K562 (cell line): ENCODE measurements at regions not wholly inside any gene's neighbourhood (a gene's known extent, or its start where the extent isn't known, plus 50 kb on each side); places are given as distances from the start of the nearest gene placed in this dataset.

Experiments
- BACH1 ChIP-seq: fragments of 200-800 bp; sonication (Bioruptor generic); IDR thresholded peaks from 2 replicates; pipeline ENCODE4 v1.6.1; 2016; ENCODE audit warnings: missing genetic modification characterization, missing compliant biosample characterization
- ETV6 ChIP-seq, 3 experiments: fragments of 150-350 bp in 1 of 3; sonication (generic) in 1 of 3; formaldehyde crosslinking in 1 of 3; IDR thresholded peaks; 2 replicates each; pipeline versions ENCODE4 v1.6.1 to v1.8.0; 2014 to 2022; ENCODE audit warnings: borderline replicate concordance in 2 of 3, low read depth in 2 of 3, antibody characterized with exemption in 1 of 3, low read length in 1 of 3, mild to moderate bottlenecking in 1 of 3, missing genetic modification reagents in 1 of 3
- HMGXB4 ChIP-seq: sonication (generic); formaldehyde crosslinking; IDR thresholded peaks from 2 replicates; pipeline ENCODE4 v1.8.1; 2023; ENCODE audit warnings: mild to moderate bottlenecking, missing genetic modification reagents
- HNRNPK ChIP-seq: fragments of 200-400 bp; formaldehyde crosslinking; IDR thresholded peaks from one replicate; pipeline ENCODE4 v1.6.1; 2018; ENCODE audit warnings: mild to moderate bottlenecking, low read depth, low read length; ENCODE audit not compliant: poor library complexity, severe bottlenecking
- MEF2D ChIP-seq: conservative IDR thresholded peaks from 2 replicates; pipeline ENCODE4 v1.6.1; 2016; ENCODE audit warnings: low read depth, missing genetic modification characterization, missing compliant biosample characterization
- NFE2 ChIP-seq: IDR thresholded peaks from 2 replicates; pipeline ENCODE4 v1.6.1; 2014; ENCODE audit warnings: antibody characterized with exemption, low read depth
- NFE2L1 ChIP-seq: fragments of 450-650 bp; IDR thresholded peaks from 2 replicates; pipeline ENCODE4 v1.6.1; 2016; ENCODE audit warnings: missing genetic modification characterization, low read depth, mild to moderate bottlenecking, missing compliant biosample characterization, moderate library complexity, borderline replicate concordance
- NFRKB ChIP-seq: fragments of 450-650 bp; IDR thresholded peaks from 2 replicates; pipeline ENCODE4 v1.6.1; 2016; ENCODE audit warnings: low read depth
- PHF20 ChIP-seq: fragments of 450-650 bp; IDR thresholded peaks from 2 replicates; pipeline ENCODE4 v1.6.1; 2018; ENCODE audit not compliant: partially characterized antibody
- PRDM10 ChIP-seq: fragments of 450-650 bp; IDR thresholded peaks from 2 replicates; pipeline ENCODE4 v1.6.1; 2018; ENCODE audit not compliant: partially characterized antibody
- TCFL5 ChIP-seq: fragments of 250-450 bp; sonication (Bioruptor Pico); conservative IDR thresholded peaks from 2 replicates; pipeline ENCODE4 v1.6.1; 2021; ENCODE audit warnings: mild to moderate bottlenecking, moderate library complexity, matching md5 sums
- ZFP30 ChIP-seq: fragments of 250-450 bp; sonication (Bioruptor Pico); IDR thresholded peaks from 2 replicates; pipeline ENCODE4 v1.8.0; 2022; ENCODE audit warnings: moderate library complexity, mild to moderate bottlenecking, inconsistent platforms, borderline replicate concordance
- ZNF23 ChIP-seq: fragments of 250-450 bp; sonication (Bioruptor Pico); IDR thresholded peaks from 2 replicates; pipeline ENCODE4 v1.4.0; 2020; ENCODE audit warnings: mild to moderate bottlenecking
- ZNF77 ChIP-seq: fragments of 250-450 bp; sonication (Bioruptor Pico); IDR thresholded peaks from 2 replicates; pipeline ENCODE4 v1.5.0; 2020
- TF ChIP-seq, protein P1 (sequence below): sonication (generic); formaldehyde crosslinking; IDR thresholded peaks from 2 replicates; pipeline ENCODE4 v1.8.1; 2023; ENCODE audit warnings: missing genetic modification reagents, mild to moderate bottlenecking, borderline replicate concordance
- TF ChIP-seq, protein P2 (sequence below): fragments of 250-450 bp; sonication (Bioruptor Pico); IDR thresholded peaks from 2 replicates; pipeline ENCODE4 v1.9.0; 2021; ENCODE audit warnings: mild to moderate bottlenecking, inconsistent platforms

GRCh38 chr10:7486528-7486927 is 75.7 kb upstream of the SFMBT2 start (continued):
- no peak for TF ChIP-seq PRDM10
- TF ChIP-seq HNRNPK, result no peak
- TF ChIP-seq PHF20, result no peak
- no peak for TF ChIP-seq TCFL5 (CRISPR knock-in tag)
- TF ChIP-seq ETV6 (IDR thresholded peaks at IDR 0.05; ENCODE audit: borderline replicate concordance in 1 of 2, low read depth in 2 of 2, low read length in 1 of 2), result no peak
- TF ChIP-seq ETV6 (CRISPR knock-in tag; IDR thresholded peaks at IDR 0.05; ENCODE audit: borderline replicate concordance), result no peak
- no peak for TF ChIP-seq ZNF77 (CRISPR knock-in tag)
- TF ChIP-seq NFE2, result peak; percentile 90
- peak; percentile 76 for TF ChIP-seq NFE2L1
- TF ChIP-seq HMGXB4 (CRISPR knock-in tag), result no peak
- TF ChIP-seq, protein P1, sequence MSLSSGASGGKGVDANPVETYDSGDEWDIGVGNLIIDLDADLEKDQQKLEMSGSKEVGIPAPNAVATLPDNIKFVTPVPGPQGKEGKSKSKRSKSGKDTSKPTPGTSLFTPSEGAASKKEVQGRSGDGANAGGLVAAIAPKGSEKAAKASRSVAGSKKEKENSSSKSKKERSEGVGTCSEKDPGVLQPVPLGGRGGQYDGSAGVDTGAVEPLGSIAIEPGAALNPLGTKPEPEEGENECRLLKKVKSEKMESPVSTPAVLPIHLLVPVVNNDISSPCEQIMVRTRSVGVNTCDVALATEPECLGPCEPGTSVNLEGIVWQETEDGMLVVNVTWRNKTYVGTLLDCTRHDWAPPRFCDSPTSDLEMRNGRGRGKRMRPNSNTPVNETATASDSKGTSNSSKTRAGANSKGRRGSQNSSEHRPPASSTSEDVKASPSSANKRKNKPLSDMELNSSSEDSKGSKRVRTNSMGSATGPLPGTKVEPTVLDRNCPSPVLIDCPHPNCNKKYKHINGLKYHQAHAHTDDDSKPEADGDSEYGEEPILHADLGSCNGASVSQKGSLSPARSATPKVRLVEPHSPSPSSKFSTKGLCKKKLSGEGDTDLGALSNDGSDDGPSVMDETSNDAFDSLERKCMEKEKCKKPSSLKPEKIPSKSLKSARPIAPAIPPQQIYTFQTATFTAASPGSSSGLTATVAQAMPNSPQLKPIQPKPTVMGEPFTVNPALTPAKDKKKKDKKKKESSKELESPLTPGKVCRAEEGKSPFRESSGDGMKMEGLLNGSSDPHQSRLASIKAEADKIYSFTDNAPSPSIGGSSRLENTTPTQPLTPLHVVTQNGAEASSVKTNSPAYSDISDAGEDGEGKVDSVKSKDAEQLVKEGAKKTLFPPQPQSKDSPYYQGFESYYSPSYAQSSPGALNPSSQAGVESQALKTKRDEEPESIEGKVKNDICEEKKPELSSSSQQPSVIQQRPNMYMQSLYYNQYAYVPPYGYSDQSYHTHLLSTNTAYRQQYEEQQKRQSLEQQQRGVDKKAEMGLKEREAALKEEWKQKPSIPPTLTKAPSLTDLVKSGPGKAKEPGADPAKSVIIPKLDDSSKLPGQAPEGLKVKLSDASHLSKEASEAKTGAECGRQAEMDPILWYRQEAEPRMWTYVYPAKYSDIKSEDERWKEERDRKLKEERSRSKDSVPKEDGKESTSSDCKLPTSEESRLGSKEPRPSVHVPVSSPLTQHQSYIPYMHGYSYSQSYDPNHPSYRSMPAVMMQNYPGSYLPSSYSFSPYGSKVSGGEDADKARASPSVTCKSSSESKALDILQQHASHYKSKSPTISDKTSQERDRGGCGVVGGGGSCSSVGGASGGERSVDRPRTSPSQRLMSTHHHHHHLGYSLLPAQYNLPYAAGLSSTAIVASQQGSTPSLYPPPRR (CRISPR knock-in tag), result no peak
- no peak for TF ChIP-seq BACH1 (tag)
- no peak for TF ChIP-seq NFRKB
- TF ChIP-seq MEF2D (tag), result no peak
- TF ChIP-seq, protein P2, sequence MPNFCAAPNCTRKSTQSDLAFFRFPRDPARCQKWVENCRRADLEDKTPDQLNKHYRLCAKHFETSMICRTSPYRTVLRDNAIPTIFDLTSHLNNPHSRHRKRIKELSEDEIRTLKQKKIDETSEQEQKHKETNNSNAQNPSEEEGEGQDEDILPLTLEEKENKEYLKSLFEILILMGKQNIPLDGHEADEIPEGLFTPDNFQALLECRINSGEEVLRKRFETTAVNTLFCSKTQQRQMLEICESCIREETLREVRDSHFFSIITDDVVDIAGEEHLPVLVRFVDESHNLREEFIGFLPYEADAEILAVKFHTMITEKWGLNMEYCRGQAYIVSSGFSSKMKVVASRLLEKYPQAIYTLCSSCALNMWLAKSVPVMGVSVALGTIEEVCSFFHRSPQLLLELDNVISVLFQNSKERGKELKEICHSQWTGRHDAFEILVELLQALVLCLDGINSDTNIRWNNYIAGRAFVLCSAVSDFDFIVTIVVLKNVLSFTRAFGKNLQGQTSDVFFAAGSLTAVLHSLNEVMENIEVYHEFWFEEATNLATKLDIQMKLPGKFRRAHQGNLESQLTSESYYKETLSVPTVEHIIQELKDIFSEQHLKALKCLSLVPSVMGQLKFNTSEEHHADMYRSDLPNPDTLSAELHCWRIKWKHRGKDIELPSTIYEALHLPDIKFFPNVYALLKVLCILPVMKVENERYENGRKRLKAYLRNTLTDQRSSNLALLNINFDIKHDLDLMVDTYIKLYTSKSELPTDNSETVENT (CRISPR knock-in tag), result no peak
- no peak for TF ChIP-seq ZFP30 (CRISPR knock-in tag)
- TF ChIP-seq ZNF23 (CRISPR knock-in tag), result no peak
